ENCODE measurements at regions not wholly inside any gene's neighbourhood (a gene's known extent, or its start where the extent isn't known, plus 50 kb on each side); places are given as distances from the start of the nearest gene placed in this dataset.

DNA sequence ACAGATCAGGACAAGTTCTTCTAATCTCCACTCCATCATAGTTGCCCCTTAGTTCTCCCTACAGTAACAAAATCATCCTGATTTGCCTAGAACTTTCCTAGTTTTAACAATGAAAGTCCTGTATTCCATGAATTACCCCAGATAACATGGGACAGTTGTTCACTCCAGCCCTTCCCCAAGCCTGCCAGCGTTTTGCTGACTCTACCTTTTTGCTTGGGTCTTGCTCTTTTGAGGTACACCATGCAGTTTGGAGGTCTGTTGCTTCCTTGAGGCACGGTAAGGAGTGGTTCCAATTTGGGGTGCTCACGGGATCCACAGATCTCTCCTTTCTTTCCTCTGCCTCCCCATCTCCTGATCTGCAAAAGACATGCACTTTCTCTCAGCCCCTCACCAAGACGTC, 61.6 kb upstream of the DYRK2 start:
- DNase-seq (ENCODE audit: low read depth in 2 of 2), result no peak

DNA sequence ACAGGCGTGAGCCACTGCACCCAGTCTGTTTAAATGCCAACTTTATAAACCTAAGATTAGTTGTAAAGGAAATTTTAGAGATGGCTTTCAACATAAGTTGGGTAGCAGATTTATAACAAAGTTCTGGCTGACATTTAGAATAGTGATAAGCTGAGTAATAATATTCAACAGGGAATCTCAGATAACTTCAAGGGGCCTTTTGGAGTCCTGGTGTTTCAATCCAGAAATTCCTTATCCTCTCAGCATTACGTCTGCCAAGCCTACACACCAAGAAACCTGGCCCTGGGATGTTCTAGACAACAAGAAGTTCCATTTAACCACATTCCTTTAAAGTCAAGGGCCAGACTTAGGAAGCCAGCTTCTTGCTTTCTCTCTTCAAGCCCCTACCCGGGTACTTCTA, 59.5 kb upstream of the DYRK2 start:
- DNase-seq (ENCODE audit: low read depth in 2 of 2), result no peak

DNA sequence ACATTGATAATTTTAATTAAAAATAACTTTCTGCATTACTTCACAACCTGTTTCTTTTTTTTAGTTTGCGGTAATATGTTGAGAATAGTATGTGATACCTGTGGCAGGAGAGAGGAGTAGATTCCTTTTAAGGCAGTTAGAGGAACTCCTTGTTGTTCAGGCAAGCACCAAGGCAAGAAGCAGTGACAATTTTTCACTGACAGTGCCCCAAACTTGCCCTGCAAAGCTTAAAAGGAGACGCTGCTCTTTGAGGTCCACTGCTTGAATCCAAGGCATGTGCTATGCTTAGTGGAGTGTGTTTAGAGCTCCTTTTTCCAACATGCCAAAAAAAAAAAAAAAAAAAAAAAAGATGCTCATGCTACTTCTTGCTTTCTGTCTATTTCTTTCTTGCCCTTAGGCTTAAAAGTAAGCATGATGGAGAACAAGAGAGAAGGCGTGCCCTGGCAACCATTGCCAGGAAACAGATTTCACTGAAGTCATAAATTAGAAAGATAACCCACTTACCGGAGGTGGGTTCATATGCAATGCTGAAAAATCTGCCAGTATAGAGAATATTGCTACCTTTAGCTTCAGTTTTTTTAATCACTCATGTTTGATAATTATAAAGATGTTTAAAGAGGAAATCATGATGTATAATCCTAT, 58.3 kb upstream of the DYRK2 start:
- no peak for DNase-seq (ENCODE audit: low read depth in 2 of 2)

DNA sequence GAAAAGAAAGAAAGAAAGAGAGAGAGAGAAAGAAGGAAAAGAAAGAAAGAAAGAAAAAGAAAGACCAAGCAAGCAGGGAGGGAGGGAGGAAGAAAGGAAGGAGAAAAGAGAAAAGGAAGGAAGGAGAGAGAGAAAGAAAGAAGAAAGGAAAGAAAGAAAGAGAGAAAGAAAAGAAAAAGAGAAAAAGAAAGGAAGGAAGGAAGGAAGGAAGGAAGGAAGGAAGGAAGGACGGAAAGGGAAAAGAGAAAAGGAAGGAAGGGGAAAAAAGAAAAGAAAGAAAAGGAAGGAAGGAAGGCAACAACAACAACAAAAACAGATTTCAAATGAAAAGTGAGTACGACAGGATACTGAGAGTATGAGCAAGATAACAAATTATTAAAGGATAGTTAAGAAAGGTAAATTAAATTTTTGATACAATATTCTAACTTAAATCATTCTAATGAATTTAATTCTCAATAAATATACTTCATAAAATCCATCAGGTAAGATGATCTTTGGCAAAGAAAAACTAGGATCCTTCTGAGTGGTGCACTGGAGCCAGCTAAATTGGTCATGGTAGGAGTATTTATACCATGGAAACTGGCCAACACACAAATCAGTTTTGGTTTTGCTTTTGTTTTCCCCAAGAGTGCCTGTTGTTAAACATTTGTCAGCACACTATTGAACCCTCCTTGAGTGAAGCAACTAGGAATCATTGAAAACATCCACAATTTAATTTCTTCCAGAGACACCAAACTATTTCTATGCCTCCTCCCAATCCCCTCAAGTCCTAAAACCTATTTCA, 56.1 kb upstream of the DYRK2 start:
- DNase-seq (ENCODE audit: low read depth in 2 of 2), result no peak

DNA sequence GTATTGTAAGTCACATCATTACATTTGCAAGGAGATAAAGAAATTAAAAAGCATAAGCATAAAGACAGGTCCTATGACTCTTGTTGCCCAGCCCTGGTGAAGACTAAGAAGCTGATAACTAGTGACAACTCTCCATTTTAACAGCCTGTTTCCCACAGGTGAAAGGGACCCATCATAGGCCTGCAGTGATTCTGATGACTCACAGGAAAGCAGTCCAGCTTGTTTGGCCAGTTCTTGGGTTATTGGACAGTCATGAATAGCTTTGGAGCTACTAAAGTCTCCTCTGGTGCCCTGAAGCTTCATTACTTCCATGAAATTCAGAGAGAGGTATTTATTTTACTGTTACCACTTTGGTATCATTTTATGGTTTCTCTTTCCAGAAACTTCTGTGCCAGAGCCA, 55.5 kb upstream of the DYRK2 start:
- no peak for DNase-seq (ENCODE audit: low read depth in 2 of 2)

DNA sequence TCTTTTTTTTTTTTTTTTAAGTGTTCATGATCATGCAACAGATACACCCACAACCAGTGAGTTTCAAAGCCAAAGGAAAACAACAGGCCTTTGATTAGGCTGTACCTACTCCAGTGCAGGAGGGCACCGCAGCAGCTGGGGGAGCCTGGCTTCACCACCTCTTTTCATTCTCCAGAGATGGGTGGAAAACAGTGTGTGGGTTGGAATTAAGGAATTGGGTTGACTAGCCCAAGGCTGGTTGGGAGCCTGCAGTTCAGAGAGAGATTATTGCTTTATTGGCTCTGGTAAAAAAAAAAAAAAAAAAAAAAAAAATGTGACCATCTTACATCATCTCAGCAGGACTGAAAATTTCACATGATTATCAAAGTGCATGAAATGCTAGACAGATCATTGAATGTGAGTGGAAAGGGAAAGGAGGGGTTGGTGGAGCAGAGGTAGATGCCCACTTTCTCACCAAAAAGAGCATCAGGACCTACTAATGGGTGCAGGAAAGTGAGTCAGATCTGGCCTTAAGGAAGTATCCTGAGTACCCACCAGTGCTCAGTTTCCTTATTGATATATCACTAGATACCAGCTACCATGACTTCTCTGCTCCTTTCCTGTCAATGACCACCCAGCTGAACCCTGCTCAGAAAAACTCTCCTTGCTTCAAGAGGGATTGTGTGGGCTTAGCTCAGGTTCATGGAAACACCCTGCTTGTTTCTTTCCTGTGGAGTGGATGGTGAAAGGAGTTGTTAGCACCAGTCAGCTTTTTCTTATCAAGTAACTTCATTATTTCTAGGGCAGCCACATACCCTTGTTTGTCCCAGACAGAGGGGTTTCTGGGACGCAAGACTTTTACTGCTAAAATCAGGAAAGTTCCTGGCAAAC, 54.8 kb upstream of the DYRK2 start:
- no peak for DNase-seq (ENCODE audit: low read depth in 2 of 2)

DNA sequence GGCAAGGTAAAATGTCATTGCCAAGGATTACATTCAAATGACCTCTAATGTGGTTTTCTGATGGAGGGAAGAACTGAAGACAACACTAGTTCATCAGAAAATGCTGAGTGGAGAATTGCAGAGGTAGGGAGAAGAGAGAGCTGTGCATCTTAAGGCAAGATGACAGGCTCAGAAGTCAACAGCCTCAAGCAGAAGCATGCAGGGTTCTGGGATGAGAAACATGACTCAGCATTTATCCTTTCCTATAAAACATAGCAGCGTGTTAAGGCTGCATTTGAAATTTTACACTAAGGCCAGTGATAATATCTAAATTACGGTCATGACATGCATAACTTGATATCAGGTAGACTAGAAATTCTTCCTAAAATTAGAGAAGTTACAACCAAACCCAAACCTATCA, 53.7 kb upstream of the DYRK2 start:
- DNase-seq (ENCODE audit: low read depth in 2 of 2), result no peak

DNA sequence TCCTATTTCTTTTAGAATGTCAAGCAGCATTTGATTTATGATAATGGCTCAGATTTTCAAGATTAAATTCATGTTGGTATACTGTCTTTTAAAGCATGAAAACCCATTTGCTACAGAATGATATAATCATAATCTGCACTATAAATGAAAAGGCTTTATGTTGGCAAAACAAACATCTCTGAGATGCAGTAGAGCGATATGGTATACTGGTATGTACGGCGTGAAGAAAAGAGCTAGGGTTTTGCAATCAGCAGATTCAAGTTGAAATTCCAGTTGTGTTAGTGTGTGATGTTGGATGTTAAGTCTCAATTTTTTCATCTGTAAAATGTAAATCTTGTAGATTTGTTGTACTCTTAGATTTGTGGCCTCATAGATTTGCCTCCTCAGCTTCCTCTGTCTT, 53.2 kb upstream of the DYRK2 start:
- no peak for DNase-seq (ENCODE audit: low read depth in 2 of 2)

DNA sequence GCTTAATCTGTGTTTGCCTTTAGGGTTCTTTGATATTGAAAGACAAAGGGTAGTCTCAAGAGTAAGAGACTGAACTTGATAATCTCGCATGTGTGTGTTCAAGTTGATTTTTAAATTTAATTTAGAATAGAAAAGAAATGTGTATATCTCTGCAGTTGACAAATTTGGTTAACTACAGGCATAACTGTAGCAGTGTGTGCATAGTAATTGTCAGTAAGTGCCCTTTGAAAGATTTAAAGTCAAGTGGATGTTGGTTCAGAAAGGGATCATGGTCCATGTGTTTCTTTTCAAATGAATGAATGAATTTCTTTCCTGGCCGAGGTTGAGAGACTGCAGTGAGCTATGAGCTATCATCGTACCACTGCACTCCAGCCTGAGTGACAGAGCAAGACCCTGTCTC, 49.9 kb upstream of the DYRK2 start:
- no peak for DNase-seq (ENCODE audit: low read depth in 2 of 2)
